Panc1 (cell line): ENCODE measurements at regions not wholly inside any gene's neighbourhood (a gene's known extent, or its start where the extent isn't known, plus 50 kb on each side); places are given as distances from the start of the nearest gene placed in this dataset.

ENCODE experiments used
- ATAC-seq: fragments of 200-7000 bp; cut with Tn5 transposase; 2 replicates; pipeline ENCODE4 v1.9.1; 2020; ENCODE audit warnings: mild to moderate bottlenecking, moderate library complexity
- BruUV-seq: library from RNA; stranded (reverse); fragments of 400-500 nt; replicated peaks from 2 replicates; lab custom pipeline; 2021; lab: Mats Ljungman, UMichigan
- CTCF ChIA-PET: fragments of 300-600 bp; sonication (Branson Sonifier 250); formaldehyde crosslinking; loops from one replicate; lab custom pipeline; 2022; ENCODE audit warnings: antibody characterized with exemption; lab: Charles Lee
- POLR2A ChIA-PET: fragments of 300-600 bp; sonication (Branson Sonifier 250); formaldehyde crosslinking; loops from one replicate; lab custom pipeline; 2022; ENCODE audit warnings: antibody characterized with exemption; lab: Charles Lee
- DNase-seq: peaks from one replicate; pipeline ENCODE4 v3.0.0-alpha.2; 2010; ENCODE audit warnings: low read depth, low spot score
- H3K27ac ChIP-seq: 2 replicates; pipeline ENCODE4 v1.5.1; 2011; ENCODE audit warnings: mild to moderate bottlenecking, low read length, inconsistent platforms
- H3K27me3 ChIP-seq: fragments of 200-500 bp; sonication (Bioruptor generic); 2 replicates; pipeline ENCODE4 v1.6.0; 2014; ENCODE audit warnings: low read length, inconsistent platforms; ENCODE audit not compliant: control insufficient read depth, insufficient read depth
- H3K36me3 ChIP-seq: fragments of 200-500 bp; sonication (Bioruptor generic); 2 replicates; pipeline ENCODE4 v1.5.1; 2014; ENCODE audit warnings: inconsistent platforms, mild to moderate bottlenecking, low read length, moderate library complexity; ENCODE audit not compliant: control insufficient read depth, insufficient read depth
- H3K4me1 ChIP-seq: 2 replicates; pipeline ENCODE4 v1.5.1; 2011; ENCODE audit warnings: inconsistent platforms, mild to moderate bottlenecking, low read length, moderate library complexity; ENCODE audit not compliant: control insufficient read depth, insufficient read depth
- H3K4me3 ChIP-seq, 2 experiments: 2 replicates each; pipeline ENCODE4 v1.5.1; 2011 to 2012; ENCODE audit warnings: low read depth in 2 of 2, low read length in 2 of 2, mild to moderate bottlenecking in 2 of 2, inconsistent platforms in 1 of 2, moderate library complexity in 1 of 2
- H3K9me3 ChIP-seq: fragments of 200-500 bp; sonication (Bioruptor generic); 2 replicates; pipeline ENCODE4 v1.5.1; 2014; ENCODE audit warnings: low read depth, mild to moderate bottlenecking, inconsistent platforms, low read length, moderate library complexity; ENCODE audit not compliant: control insufficient read depth, insufficient read depth
- POLR2AphosphoS5 ChIP-seq: IDR thresholded peaks from 2 replicates; pipeline ENCODE4 v1.6.1; 2012; ENCODE audit warnings: mild to moderate bottlenecking, low read depth, low read length, moderate library complexity
- SIN3A ChIP-seq: IDR thresholded peaks from 2 replicates; pipeline ENCODE4 v1.6.1; 2012; ENCODE audit warnings: low read depth, mild to moderate bottlenecking, low read length, moderate library complexity, borderline replicate concordance; ENCODE audit not compliant: insufficient read depth
- TCF7L2 ChIP-seq: IDR thresholded peaks from 2 replicates; pipeline ENCODE4 v1.6.1; 2011; ENCODE audit warnings: mild to moderate bottlenecking, low read depth, low read length, inconsistent platforms
- in situ Hi-C: cut with HindIII; loops from 2 replicates; pipeline ENCODE4 v1.10.0; 2016; ENCODE audit warnings: low sequenced_read_pairs, low pct_unique_long_range_greater_than_20kb
- intact Hi-C: fragments of 100-400 bp; cut with micrococcal nuclease; formaldehyde crosslinking; loops from one replicate; pipeline ENCODE4 v1.10.0; 2022; ENCODE audit not compliant: unreplicated experiment
- TF ChIP-seq, protein P1 (sequence below), 2 experiments: IDR thresholded peaks; 2 replicates each; pipeline ENCODE4 v1.6.1; 2011 to 2012; ENCODE audit warnings: low read depth in 2 of 2, control low read depth in 1 of 2, low read length in 1 of 2, mild to moderate bottlenecking in 1 of 2, moderate library complexity in 1 of 2; ENCODE audit not compliant: insufficient read depth in 1 of 2
- TF ChIP-seq, protein P2 (sequence below): fragments of 450-650 bp; IDR thresholded peaks from 2 replicates; pipeline ENCODE4 v1.5.1; 2017; ENCODE audit warnings: mild to moderate bottlenecking

DNA sequence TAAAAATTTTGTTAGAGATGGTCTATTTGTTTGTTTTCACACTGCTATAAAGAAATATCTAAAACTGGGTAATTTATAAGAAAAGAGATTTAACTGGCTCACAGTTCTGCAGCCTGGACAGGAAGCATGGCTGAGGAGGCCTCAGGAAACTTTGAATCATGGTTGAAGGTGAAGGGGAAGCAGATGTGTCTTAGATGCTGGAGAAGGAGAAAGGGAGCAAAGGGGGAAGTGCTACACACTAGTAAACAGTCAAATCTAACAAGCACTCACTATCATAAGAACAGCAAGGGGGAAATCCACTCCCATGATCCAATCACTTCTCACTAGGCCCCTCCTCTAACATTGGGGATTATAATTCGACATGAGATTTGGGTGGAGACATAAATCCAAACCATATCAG lies 76.8 kb upstream of the COL24A1 start:
- intact Hi-C loops (no loop called here), in situ Hi-C loops (no loop called here)
- Histone ChIP-seq H3K4me3 (no peak overlapping the region), H3K27ac (no peak overlapping the region), H3K9me3 (peaks cover 17% of the 10 kb centered on the region), H3K36me3 (no peaks in the 10 kb centered on the region), H3K27me3 (peaks cover 15% of the 10 kb centered on the region; the same call in 1 of the 2 replicates), H3K4me1 (no peaks in the 10 kb centered on the region)
- ATAC-seq (no peak), DNase-seq (no peak)
- BruUV-seq, result no TSS peak
- CTCF ChIA-PET, result no interaction called here
- TF ChIP-seq POLR2AphosphoS5 (no peak), SIN3A (no peak)
- TF ChIP-seq, protein P1, sequence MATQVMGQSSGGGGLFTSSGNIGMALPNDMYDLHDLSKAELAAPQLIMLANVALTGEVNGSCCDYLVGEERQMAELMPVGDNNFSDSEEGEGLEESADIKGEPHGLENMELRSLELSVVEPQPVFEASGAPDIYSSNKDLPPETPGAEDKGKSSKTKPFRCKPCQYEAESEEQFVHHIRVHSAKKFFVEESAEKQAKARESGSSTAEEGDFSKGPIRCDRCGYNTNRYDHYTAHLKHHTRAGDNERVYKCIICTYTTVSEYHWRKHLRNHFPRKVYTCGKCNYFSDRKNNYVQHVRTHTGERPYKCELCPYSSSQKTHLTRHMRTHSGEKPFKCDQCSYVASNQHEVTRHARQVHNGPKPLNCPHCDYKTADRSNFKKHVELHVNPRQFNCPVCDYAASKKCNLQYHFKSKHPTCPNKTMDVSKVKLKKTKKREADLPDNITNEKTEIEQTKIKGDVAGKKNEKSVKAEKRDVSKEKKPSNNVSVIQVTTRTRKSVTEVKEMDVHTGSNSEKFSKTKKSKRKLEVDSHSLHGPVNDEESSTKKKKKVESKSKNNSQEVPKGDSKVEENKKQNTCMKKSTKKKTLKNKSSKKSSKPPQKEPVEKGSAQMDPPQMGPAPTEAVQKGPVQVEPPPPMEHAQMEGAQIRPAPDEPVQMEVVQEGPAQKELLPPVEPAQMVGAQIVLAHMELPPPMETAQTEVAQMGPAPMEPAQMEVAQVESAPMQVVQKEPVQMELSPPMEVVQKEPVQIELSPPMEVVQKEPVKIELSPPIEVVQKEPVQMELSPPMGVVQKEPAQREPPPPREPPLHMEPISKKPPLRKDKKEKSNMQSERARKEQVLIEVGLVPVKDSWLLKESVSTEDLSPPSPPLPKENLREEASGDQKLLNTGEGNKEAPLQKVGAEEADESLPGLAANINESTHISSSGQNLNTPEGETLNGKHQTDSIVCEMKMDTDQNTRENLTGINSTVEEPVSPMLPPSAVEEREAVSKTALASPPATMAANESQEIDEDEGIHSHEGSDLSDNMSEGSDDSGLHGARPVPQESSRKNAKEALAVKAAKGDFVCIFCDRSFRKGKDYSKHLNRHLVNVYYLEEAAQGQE (IDR thresholded peaks at IDR 0.05; ENCODE audit: insufficient read depth in 1 of 2, low read depth in 2 of 2, low read length in 1 of 2), result no peak
- TF ChIP-seq, protein P2, sequence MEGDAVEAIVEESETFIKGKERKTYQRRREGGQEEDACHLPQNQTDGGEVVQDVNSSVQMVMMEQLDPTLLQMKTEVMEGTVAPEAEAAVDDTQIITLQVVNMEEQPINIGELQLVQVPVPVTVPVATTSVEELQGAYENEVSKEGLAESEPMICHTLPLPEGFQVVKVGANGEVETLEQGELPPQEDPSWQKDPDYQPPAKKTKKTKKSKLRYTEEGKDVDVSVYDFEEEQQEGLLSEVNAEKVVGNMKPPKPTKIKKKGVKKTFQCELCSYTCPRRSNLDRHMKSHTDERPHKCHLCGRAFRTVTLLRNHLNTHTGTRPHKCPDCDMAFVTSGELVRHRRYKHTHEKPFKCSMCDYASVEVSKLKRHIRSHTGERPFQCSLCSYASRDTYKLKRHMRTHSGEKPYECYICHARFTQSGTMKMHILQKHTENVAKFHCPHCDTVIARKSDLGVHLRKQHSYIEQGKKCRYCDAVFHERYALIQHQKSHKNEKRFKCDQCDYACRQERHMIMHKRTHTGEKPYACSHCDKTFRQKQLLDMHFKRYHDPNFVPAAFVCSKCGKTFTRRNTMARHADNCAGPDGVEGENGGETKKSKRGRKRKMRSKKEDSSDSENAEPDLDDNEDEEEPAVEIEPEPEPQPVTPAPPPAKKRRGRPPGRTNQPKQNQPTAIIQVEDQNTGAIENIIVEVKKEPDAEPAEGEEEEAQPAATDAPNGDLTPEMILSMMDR, result peak; percentile 3; the same call in 1 of the 2 replicates
- POLR2A ChIA-PET, result no interaction called here

DNA sequence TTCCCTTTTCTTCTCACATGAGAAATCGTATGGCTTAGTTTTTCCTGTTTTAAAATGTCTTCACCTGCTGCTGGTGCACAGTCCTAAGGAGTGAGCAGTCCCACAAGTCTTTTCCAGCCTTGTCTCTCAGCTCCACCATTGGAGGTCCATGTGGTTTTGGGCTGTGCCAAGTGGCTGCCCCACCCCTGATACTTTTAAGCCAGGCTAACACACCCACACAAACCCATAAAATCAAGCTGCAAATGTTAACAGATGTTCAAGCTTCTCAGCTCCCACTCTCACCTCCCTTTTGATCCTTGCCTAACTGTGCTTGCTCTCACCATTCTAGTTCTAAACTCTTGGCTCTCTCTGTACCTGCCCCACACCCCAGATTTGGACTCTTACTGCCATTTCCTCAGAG lies 74.5 kb upstream of the COL24A1 start:
- intact Hi-C loops, result no loop called here

More for the DNA sequence above, 74.5 kb upstream of the COL24A1 start:
- in situ Hi-C loops, result no loop called here
- DNase-seq, result no peak
- no peaks in the 10 kb centered on the region for H3K36me3 ChIP-seq
- peaks cover 25% of the 10 kb centered on the region for H3K27me3 ChIP-seq
- CTCF ChIA-PET, result no interaction called here
- ATAC-seq, result no peak
- POLR2A ChIA-PET, result no interaction called here
- TF ChIP-seq, protein P2, result no peak
- TF ChIP-seq SIN3A, result no peak
- TF ChIP-seq TCF7L2, result no peak
- TF ChIP-seq, protein P1 (IDR thresholded peaks at IDR 0.05; ENCODE audit: insufficient read depth in 1 of 2, low read depth in 2 of 2, low read length in 1 of 2), result no peak
- no peak for TF ChIP-seq POLR2AphosphoS5
- H3K4me1 ChIP-seq, result no peaks in the 10 kb centered on the region
- H3K4me3 ChIP-seq, result no peak overlapping the region
- no TSS peak for BruUV-seq
- H3K27ac ChIP-seq, result no peak overlapping the region
- H3K9me3 ChIP-seq, result peaks cover 14% of the 10 kb centered on the region
